Activated naive CD8-positive, alpha-beta T cell treated with anti-CD3 and anti-CD28 coated beads, Interleukin-2, amount 10 ng/mL, durations not matched to agents 7 days and 5 days (primary cell): ENCODE measurements at regions not wholly inside any gene's neighbourhood (a gene's known extent, or its start where the extent isn't known, plus 50 kb on each side); places are given as distances from the start of the nearest gene placed in this dataset.

Experiments
- ATAC-seq: fragments of 150-1000 bp; cut with Tn5 transposase; one replicate; pipeline ENCODE4 v1.10.0; 2021; ENCODE audit warnings: low read depth, moderate library complexity
- POLR2A ChIA-PET: fragments of 350-600 bp; sonication (Branson Sonifier 250); formaldehyde crosslinking; loops from one replicate; lab custom pipeline; 2021; ENCODE audit warnings: antibody characterized with exemption; lab: Charles Lee
- DNase-seq: peaks from one replicate; pipeline ENCODE4 v3.0.0; 2021
- H3K27ac Mint-ChIP-seq: one replicate; pipeline ENCODE4 v1.8.0; 2022; ENCODE audit warnings: mild to moderate bottlenecking, mixed read lengths
- H3K27me3 Mint-ChIP-seq: one replicate; pipeline ENCODE4 v1.8.0; 2022; ENCODE audit warnings: mild to moderate bottlenecking, moderate library complexity, mixed read lengths
- H3K36me3 Mint-ChIP-seq: one replicate; pipeline ENCODE4 v1.8.0; 2021; ENCODE audit warnings: mild to moderate bottlenecking, mixed read lengths
- H3K4me1 Mint-ChIP-seq: one replicate; pipeline ENCODE4 v1.8.0; 2021; ENCODE audit warnings: mixed read lengths
- H3K4me3 Mint-ChIP-seq: one replicate; pipeline ENCODE4 v1.8.0; 2022; ENCODE audit warnings: mild to moderate bottlenecking, moderate library complexity, mixed read lengths
- H3K9me3 Mint-ChIP-seq: one replicate; pipeline ENCODE4 v1.8.0; 2021; ENCODE audit warnings: mixed read lengths

GRCh38 chr10:121091961-121092719 lies 241.0 kb downstream of the WDR11 start:
- POLR2A ChIA-PET: no interaction called here
- no peak overlapping the region for H3K27ac Mint-ChIP-seq
- DNase-seq (no peak), ATAC-seq (no peak)
- H3K4me3 Mint-ChIP-seq: no peak overlapping the region
- no peaks in the 10 kb centered on the region for H3K27me3 Mint-ChIP-seq
- no peaks in the 10 kb centered on the region for H3K36me3 Mint-ChIP-seq
- peaks cover 4% of the 10 kb centered on the region for H3K9me3 Mint-ChIP-seq
- H3K4me1 Mint-ChIP-seq: no peaks in the 10 kb centered on the region

GRCh38 chr10:121092720-121093095 lies 241.5 kb downstream of the WDR11 start:
- Mint-ChIP-seq H3K27ac (no peak overlapping the region), H3K36me3 (no peaks in the 10 kb centered on the region), H3K4me1 (no peaks in the 10 kb centered on the region), H3K9me3 (peaks cover 1% of the 10 kb centered on the region), H3K4me3 (no peak overlapping the region), H3K27me3 (no peaks in the 10 kb centered on the region)
- POLR2A ChIA-PET: no interaction called here
- no peak for ATAC-seq
- DNase-seq: no peak

GRCh38 chr10:121096617-121097431 lies 245.7 kb downstream of the WDR11 start:
- no peaks in the 10 kb centered on the region for H3K9me3 Mint-ChIP-seq
- POLR2A ChIA-PET: no interaction called here
- no peaks in the 10 kb centered on the region for H3K4me1 Mint-ChIP-seq
- no peak for DNase-seq
- no peaks in the 10 kb centered on the region for H3K36me3 Mint-ChIP-seq
- ATAC-seq: no peak
- no peak overlapping the region for H3K4me3 Mint-ChIP-seq
- no peaks in the 10 kb centered on the region for H3K27me3 Mint-ChIP-seq
- no peak overlapping the region for H3K27ac Mint-ChIP-seq

GRCh38 chr10:121098211-121098610 lies 247.0 kb downstream of the WDR11 start:
- no peaks in the 10 kb centered on the region for H3K27me3 Mint-ChIP-seq
- POLR2A ChIA-PET: no interaction called here

GRCh38 chr10:121098751-121099150 lies 247.6 kb downstream of the WDR11 start:
- no peaks in the 10 kb centered on the region for H3K9me3 Mint-ChIP-seq
- POLR2A ChIA-PET: no interaction called here
- H3K4me3 Mint-ChIP-seq: no peak overlapping the region
- ATAC-seq (no peak), DNase-seq (no peak)
- H3K4me1 Mint-ChIP-seq: no peaks in the 10 kb centered on the region
- no peak overlapping the region for H3K27ac Mint-ChIP-seq
- H3K36me3 Mint-ChIP-seq: no peaks in the 10 kb centered on the region
- no peaks in the 10 kb centered on the region for H3K27me3 Mint-ChIP-seq

More at GRCh38 chr10:121098211-121098610, 247.0 kb downstream of the WDR11 start:
- ATAC-seq (no peak), DNase-seq (no peak)
- Mint-ChIP-seq H3K4me3 (no peak overlapping the region), H3K27ac (no peak overlapping the region), H3K36me3 (no peaks in the 10 kb centered on the region), H3K4me1 (no peaks in the 10 kb centered on the region), H3K9me3 (no peaks in the 10 kb centered on the region)

GRCh38 chr10:121099181-121099580 lies 248.0 kb downstream of the WDR11 start:
- DNase-seq (no peak), ATAC-seq (no peak)
- POLR2A ChIA-PET: no interaction called here
- H3K27me3 Mint-ChIP-seq: no peaks in the 10 kb centered on the region
- no peak overlapping the region for H3K4me3 Mint-ChIP-seq
- H3K9me3 Mint-ChIP-seq: no peaks in the 10 kb centered on the region
- H3K36me3 Mint-ChIP-seq: no peaks in the 10 kb centered on the region
- no peaks in the 10 kb centered on the region for H3K4me1 Mint-ChIP-seq
- no peak overlapping the region for H3K27ac Mint-ChIP-seq

- H3K4me3 Mint-ChIP-seq: no peak overlapping the region
- H3K36me3 Mint-ChIP-seq: no peaks in the 10 kb centered on the region
- H3K27me3 Mint-ChIP-seq: no peaks in the 10 kb centered on the region
- no peak overlapping the region for H3K27ac Mint-ChIP-seq
- no peaks in the 10 kb centered on the region for H3K4me1 Mint-ChIP-seq
- ATAC-seq (no peak), DNase-seq (no peak)
- no peaks in the 10 kb centered on the region for H3K9me3 Mint-ChIP-seq
- POLR2A ChIA-PET: no interaction called here
These were observed 248.4 kb downstream of the WDR11 start for GRCh38 chr10:121099592-121099991.

DNA sequence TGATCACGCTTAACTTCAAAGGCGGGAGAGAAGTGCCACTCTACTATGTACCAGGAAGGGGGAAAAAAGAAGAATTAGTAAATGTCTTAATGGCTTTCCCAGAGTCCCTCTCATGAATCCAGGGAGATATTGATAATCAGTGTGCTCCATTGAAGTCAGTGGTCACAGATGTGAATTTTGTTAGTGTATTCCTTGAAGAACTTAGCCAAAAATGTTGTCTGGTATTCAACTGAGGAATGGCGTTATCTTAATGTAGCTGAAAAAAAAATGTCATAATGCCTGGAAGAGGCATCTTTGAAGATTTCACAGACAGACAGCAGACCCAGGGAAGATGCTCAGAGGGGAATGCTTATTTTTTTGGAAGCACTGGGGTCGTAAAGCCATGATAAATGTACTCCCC lies 250.4 kb downstream of the WDR11 start:
- Mint-ChIP-seq H3K36me3 (no peaks in the 10 kb centered on the region), H3K4me1 (no peaks in the 10 kb centered on the region), H3K9me3 (no peaks in the 10 kb centered on the region), H3K27me3 (no peaks in the 10 kb centered on the region), H3K27ac (no peak overlapping the region), H3K4me3 (no peak overlapping the region)
- ATAC-seq (no peak), DNase-seq (no peak)
- POLR2A ChIA-PET: no interaction called here

DNA sequence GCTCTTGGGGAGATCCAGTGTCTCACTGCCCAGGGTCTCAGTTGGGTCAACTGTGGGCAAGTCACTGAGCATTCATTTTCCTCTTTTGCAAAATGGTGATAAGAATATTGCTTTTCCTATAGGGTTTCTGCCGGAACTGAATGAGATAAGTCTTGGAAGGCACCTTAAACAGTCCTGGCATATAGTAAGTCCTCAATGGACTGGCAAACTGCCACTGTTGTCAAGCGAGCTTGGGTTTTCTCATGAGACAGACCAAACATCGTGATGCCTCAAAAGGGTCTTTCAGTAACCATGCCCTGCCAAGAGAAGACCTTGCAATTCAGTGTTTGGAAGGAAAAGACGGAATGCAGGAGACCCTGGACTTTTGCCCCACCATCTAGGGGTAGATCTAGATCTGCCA lies 251.5 kb downstream of the WDR11 start:
- H3K27ac Mint-ChIP-seq: no peak overlapping the region

DNA sequence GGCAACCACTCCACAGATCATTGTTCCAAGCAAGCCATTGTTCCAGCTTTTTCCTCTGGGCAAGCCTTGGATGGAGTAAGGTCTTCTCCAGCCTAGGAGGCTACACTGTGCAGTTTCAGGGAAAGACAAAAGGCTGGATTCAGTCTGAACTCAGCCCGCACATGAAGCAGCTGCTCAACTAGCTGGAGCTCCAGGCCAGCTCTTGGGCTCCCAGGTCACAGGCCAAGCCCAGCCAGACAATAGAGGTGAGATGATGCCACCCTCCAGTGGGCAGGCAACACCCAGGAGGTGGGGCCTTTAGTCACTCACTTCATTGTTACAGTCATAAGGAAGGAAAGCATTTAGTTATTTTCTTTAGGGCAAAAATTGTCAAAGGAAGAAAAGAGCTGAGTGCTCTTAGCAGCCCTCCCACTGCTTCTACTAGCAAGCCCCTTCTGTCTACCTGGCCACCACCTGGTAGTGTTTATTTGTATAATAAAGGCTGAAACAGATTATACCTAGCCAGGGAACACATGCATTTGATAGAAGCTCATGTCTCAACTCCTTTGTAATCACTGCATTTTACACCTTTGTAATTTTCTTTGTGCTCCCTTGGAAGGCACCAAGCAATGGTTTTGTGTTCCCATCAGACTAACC lies 253.4 kb downstream of the WDR11 start:
- no peaks in the 10 kb centered on the region for H3K27me3 Mint-ChIP-seq
- H3K4me3 Mint-ChIP-seq: no peak overlapping the region
- H3K27ac Mint-ChIP-seq: no peak overlapping the region
- no peaks in the 10 kb centered on the region for H3K9me3 Mint-ChIP-seq
- H3K4me1 Mint-ChIP-seq: no peaks in the 10 kb centered on the region
- ATAC-seq (no peak), DNase-seq (no peak)
- POLR2A ChIA-PET: no interaction called here
- no peaks in the 10 kb centered on the region for H3K36me3 Mint-ChIP-seq

More for the DNA sequence above, 251.5 kb downstream of the WDR11 start:
- Mint-ChIP-seq H3K36me3 (no peaks in the 10 kb centered on the region), H3K9me3 (no peaks in the 10 kb centered on the region), H3K4me1 (no peaks in the 10 kb centered on the region), H3K27me3 (no peaks in the 10 kb centered on the region), H3K4me3 (no peak overlapping the region)
- DNase-seq (no peak), ATAC-seq (no peak)
- POLR2A ChIA-PET: no interaction called here

- no peak overlapping the region for H3K4me3 Mint-ChIP-seq
- no peak overlapping the region for H3K27ac Mint-ChIP-seq
- H3K4me1 Mint-ChIP-seq: no peaks in the 10 kb centered on the region
- DNase-seq (no peak), ATAC-seq (no peak)
- no peaks in the 10 kb centered on the region for H3K27me3 Mint-ChIP-seq
- no peaks in the 10 kb centered on the region for H3K9me3 Mint-ChIP-seq
- no peaks in the 10 kb centered on the region for H3K36me3 Mint-ChIP-seq
- POLR2A ChIA-PET: no interaction called here
These were observed 255.4 kb downstream of the WDR11 start for GRCh38 chr10:121106611-121107010.

DNA sequence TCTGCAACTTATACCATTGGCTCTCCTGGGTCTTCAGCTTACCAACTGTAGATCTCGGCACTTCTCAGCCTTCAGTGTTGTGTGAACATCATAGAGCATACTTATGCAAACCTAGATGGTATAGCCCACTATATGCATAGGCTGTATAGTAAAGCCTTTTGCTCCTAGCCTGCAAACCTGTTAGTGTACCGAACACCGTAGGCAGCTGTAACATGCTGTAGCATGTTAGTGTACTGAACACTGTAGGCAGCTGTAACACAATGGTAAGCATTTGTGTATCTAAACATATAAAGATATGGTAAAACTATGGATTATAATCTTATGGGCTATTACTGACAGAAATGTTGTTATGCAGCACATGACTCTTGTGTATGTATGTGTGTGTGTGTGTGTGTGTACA lies 256.9 kb downstream of the WDR11 start:
- no peak for DNase-seq
- Mint-ChIP-seq H3K4me1 (no peaks in the 10 kb centered on the region), H3K36me3 (no peaks in the 10 kb centered on the region)

GRCh38 chr10:121110369-121110768 lies 259.2 kb downstream of the WDR11 start:
- no peaks in the 10 kb centered on the region for H3K36me3 Mint-ChIP-seq
- no peaks in the 10 kb centered on the region for H3K27me3 Mint-ChIP-seq
- H3K9me3 Mint-ChIP-seq: peaks cover 1% of the 10 kb centered on the region
- DNase-seq (no peak), ATAC-seq (no peak)
- no peak overlapping the region for H3K27ac Mint-ChIP-seq
- POLR2A ChIA-PET: no interaction called here
- no peaks in the 10 kb centered on the region for H3K4me1 Mint-ChIP-seq
- H3K4me3 Mint-ChIP-seq: no peak overlapping the region

More for the DNA sequence above, 256.9 kb downstream of the WDR11 start:
- POLR2A ChIA-PET: no interaction called here
- no peak overlapping the region for H3K27ac Mint-ChIP-seq
- H3K27me3 Mint-ChIP-seq: no peaks in the 10 kb centered on the region
- no peaks in the 10 kb centered on the region for H3K9me3 Mint-ChIP-seq
- no peak for ATAC-seq
- H3K4me3 Mint-ChIP-seq: no peak overlapping the region

GRCh38 chr10:121112136-121112535 lies 261.0 kb downstream of the WDR11 start:
- POLR2A ChIA-PET: no interaction called here
- Mint-ChIP-seq H3K4me1 (no peaks in the 10 kb centered on the region), H3K4me3 (no peak overlapping the region), H3K9me3 (peaks cover 3% of the 10 kb centered on the region), H3K27ac (no peak overlapping the region), H3K36me3 (no peaks in the 10 kb centered on the region), H3K27me3 (no peaks in the 10 kb centered on the region)
- DNase-seq (no peak), ATAC-seq (no peak)
